ENCODE measurements at regions not wholly inside any gene's neighbourhood (a gene's known extent, or its start where the extent isn't known, plus 50 kb on each side); places are given as distances from the start of the nearest gene placed in this dataset.
"Not testable (repeated sequence)": the region's sequence is repeated elsewhere in the genome, so short reads cannot be mapped to it uniquely, and the experiment has no call there.

DNA sequence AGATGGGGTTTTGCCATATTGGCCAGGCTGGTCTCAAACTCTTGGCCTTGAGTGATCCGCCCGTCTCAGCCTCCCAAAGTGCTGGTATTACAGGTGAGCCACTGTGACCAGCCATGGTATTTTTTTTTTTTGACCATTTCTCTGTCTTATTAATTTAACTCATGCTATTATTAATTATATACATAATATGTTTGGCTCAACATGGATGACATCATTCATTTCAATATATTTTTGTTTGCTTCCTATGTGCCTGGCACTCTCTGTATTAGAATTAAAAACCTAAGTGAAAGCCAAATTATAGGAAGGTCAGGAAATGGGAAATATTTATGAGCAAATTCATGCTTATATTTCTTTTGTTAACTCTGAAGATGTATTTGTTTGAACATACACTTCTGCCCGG is 55.8 kb upstream of the AKIRIN2 start:
- no peak for DNase-seq (ENCODE audit: low read depth)

DNA sequence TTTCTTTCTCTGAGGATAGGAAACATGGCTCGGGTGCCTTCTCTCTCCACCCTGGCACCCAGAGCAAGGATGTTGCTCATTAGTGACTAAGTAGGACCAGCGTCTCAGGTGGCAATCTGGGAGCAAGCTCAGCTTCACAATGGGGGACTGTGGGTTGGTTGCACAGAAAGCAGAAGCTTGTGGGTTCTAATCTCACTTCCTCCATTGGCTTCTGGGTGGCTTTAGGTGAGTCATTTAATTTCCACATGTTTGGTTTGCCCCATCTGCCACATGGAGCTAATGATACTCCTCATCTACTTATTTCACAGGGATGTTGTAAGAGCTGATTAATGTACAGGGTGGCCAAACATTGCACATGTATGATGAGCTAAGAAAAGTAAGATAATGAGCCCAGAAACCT is 54.8 kb upstream of the AKIRIN2 start:
- DNase-seq (ENCODE audit: low read depth): peak; percentile 73

DNA sequence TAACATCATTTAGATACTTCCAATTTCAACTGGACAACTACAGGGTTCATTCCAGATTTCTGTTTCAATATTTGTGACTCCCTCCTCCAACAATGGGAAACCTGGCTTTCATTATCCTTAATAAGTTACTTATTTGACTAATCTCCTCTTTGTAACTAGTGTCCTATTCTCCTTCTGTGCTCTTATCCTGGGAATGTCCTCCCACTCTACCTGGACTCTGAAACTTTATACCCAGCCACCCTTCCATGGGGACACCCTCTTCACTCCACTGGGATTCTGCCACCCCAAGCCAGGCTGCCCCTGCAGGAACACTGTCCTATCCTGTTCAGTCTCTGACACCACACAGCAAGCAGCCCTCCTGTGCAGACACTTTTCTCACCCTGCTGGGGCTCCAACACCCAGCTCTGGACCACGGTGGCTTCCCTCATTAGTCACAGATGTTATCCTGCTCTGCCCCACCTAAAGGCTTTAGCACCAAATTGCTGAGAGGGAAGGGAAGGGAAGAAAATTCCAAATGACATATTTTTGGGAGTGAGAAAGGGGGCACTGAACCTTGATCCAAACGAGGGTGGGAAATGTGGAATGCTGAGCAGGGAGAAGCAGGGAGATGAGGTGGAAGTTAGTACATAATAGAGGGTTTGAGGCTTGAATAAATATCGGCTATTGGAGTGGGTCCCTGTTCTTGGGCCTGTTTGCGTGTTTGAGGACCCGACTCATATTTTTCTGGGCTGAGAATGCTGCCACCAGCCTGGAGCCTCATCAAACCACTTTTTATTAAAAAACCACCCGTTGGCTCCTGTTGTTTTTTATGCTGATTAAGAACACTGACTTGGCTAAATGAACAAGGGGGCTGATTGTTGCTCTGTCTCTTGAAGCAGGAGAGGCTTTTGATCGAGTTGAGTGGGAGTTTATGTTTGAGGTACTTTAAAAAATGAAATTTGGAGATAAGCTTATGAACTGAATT is 54.0 kb upstream of the AKIRIN2 start:
- peak; percentile 42 for DNase-seq (ENCODE audit: low read depth)

DNA sequence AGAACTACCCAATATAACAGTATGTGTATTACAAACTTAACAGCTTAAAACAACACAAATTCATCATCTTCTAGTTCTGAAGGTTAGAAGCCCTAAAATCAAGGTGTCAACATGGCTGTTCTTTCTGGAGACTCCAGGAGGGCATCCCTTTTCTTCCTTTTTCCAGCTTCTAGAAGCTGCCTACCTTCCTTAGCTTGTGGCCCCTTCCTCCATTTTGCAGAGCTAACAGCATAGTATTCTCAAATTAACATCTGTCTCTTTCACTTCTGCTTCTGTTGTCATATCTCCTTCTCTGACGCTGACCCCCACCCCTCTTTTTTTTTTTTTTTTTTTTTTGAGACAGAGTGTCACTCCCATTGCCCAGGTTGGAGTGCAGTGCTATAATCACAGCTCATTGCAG is 52.8 kb upstream of the AKIRIN2 start:
- DNase-seq (ENCODE audit: low read depth): no peak

DNA sequence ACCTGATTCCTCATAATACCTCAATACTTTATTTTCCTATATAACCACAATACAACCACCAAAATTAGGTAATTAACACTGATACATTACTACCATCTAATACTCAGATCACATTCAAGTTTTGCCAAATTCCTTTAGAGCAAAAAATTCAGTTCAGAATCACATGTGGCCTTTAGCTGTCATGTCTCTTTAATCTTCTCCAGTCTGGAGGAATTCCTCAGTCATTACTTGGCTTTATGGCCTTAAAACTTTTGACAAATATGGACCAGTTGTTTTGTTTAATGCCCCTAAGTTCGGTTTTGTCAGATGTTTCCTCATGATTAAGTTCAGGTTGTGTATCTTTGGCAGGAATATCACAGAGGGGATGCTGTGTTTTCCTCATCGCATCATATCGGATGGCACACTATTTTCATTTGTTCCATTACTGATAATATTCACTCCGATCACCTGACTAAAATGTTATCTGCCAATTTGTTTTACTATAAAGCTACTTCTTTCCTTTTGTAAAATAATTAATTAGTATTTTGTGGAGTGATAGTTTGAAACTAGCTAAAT is 51.2 kb upstream of the AKIRIN2 start:
- DNase-seq (ENCODE audit: low read depth): peak; percentile 50

DNA sequence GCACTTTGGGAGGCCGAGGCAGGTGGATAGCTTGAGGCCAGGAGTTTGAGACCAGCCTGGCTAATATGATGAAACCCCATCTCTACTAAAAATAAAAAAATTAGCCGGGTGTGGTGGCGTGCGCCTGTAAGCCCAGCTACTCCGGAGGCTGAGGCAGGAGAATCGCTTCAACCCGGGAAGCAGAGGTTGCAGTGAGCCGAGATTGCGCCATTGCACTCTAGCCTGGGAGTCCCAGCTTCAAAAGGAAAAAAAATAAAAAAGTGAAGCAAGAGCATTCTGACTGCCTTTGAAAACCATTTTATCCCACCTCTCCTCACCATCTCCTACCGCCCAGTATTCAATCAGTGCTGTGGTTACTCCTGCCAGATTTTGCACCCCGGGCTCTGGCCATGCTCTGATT is 50.5 kb upstream of the AKIRIN2 start:
- DNase-seq (ENCODE audit: low read depth): not testable (repeated sequence)

Data from EH (cell line).